ENCODE measurements at regions not wholly inside any gene's neighbourhood (a gene's known extent, or its start where the extent isn't known, plus 50 kb on each side); places are given as distances from the start of the nearest gene placed in this dataset.

DNA sequence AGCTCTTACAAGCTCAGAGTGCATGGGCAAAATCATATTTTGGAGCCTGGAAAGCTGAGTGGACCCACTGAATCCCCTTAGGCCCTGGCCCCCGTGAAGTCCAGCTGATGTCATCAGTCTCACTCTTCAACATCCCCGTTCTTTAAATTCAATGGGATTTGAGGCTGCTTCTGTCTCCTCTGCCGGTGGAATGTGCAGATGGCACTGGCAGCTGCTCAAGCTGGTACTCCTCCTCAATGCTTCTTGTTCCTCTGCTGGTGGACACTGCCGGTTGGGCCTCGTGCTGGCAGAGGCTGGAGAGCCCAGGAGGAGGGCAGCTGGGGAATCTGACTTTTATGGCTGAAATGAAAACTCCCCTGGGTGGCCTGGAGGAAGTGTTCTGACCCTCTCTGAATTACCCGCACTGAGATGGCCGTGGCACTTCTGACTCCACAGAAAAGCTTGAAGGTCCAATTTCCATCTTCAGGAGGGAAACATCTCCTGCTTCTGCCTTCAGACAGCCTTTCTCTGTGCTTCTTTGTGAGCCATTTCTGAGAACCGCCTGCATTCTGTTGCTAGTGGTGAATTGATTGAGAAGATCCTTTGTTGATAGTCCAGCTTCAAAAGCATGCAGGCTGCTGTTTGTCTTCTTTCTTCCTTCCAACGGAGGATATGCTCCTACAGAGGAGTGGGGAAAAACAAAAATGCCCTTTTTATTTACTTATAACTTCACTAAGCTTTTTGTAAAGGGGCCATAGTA lies 298.9 kb downstream of the TMEM38B start:
- no peak overlapping the region for H3K4me3 ChIP-seq (ENCODE audit: low read depth, low read length)
- TF ChIP-seq, protein P1, sequence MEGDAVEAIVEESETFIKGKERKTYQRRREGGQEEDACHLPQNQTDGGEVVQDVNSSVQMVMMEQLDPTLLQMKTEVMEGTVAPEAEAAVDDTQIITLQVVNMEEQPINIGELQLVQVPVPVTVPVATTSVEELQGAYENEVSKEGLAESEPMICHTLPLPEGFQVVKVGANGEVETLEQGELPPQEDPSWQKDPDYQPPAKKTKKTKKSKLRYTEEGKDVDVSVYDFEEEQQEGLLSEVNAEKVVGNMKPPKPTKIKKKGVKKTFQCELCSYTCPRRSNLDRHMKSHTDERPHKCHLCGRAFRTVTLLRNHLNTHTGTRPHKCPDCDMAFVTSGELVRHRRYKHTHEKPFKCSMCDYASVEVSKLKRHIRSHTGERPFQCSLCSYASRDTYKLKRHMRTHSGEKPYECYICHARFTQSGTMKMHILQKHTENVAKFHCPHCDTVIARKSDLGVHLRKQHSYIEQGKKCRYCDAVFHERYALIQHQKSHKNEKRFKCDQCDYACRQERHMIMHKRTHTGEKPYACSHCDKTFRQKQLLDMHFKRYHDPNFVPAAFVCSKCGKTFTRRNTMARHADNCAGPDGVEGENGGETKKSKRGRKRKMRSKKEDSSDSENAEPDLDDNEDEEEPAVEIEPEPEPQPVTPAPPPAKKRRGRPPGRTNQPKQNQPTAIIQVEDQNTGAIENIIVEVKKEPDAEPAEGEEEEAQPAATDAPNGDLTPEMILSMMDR (IDR thresholded peaks at IDR 0.05; ENCODE audit: low read depth, low read length), result no peak

DNA sequence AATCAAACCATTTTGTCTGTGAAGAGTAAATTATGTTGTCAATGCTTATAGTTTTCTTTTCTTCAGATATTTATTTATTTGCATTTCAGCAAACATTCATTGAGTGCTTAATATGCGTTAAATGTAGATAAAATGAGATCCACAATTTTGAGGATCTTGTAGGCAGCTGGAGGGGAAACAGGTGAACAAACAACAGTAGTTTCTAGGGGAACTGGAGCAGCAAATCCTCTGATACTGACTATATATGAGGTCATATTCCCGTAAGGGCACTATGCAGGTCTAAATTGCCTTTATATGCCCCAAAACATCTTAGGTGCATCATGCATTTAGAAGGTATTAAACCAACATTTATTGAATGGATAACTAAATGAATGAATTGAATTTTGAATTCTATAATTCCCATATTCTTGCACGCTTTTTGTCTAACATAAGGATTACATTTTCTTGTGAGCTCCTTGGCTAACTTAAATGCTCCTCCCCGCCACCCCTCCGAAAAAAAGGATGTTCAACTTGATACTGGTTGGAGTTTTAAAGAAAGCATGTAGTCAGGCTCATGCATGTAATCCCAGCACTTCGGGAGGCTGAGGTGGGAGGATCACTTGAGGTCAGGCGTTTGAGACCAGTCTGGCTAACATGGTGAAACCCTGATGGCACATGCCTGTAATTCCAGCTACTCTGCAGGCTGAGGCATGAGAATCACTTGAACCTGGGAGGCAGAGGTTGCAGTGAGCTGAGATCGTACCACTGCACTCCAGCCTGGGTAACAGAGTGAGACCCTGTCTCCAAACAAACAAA lies 299.8 kb downstream of the TMEM38B start:
- TF ChIP-seq, protein P1 (IDR thresholded peaks at IDR 0.05; ENCODE audit: low read depth, low read length), result no peak
- H3K4me3 ChIP-seq (ENCODE audit: low read depth, low read length), result no peak overlapping the region

DNA sequence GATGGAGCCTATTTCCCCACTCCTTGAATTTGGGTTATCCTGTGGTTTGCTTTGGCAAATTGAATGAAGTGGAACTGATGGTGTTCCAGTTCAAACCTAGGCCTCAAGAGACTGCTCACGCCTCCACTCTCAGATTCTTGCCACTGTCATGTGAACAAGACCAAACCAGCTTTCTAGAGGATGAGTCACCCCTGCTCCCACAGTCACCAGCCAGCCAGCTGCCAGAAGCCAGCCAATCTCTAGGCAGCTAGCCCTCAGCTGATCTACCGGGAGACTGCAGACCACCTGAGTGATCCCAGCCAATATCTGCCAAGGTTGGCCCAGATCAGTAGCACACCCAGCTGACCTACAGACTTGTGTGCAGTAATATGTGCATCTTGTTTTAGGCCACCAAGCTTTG lies 300.6 kb downstream of the TMEM38B start:
- TF ChIP-seq, protein P1 (IDR thresholded peaks at IDR 0.05; ENCODE audit: low read depth, low read length), result no peak
- H3K4me3 ChIP-seq (ENCODE audit: low read depth, low read length), result no peak overlapping the region

DNA sequence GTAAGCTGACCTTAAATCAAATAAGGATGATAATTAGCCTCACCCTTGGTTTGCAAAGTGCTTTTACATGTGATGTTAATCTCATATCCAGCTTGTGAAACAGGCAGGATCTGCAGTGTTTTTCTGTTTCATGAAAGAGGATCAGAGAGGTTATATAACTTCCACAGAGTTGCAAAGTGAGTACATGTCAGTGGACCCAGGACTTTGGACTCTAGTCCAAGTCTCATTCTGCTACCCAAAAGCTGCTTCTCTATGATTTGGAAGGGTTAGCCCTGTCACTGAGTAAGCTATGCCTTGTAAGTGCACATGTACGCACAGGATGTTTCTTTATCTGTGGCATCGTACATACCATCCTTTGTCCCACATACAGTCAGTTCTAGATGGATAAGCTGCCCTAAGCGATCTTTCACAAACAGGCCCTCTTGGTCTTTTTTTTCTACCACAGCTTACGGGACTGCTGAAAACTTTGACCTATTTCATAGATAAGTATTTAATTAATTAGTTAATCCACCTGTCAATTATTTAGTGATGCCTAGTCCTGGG lies 322.9 kb downstream of the TMEM38B start:
- TF ChIP-seq, protein P1 (IDR thresholded peaks at IDR 0.05; ENCODE audit: low read depth, low read length), result no peak

DNA sequence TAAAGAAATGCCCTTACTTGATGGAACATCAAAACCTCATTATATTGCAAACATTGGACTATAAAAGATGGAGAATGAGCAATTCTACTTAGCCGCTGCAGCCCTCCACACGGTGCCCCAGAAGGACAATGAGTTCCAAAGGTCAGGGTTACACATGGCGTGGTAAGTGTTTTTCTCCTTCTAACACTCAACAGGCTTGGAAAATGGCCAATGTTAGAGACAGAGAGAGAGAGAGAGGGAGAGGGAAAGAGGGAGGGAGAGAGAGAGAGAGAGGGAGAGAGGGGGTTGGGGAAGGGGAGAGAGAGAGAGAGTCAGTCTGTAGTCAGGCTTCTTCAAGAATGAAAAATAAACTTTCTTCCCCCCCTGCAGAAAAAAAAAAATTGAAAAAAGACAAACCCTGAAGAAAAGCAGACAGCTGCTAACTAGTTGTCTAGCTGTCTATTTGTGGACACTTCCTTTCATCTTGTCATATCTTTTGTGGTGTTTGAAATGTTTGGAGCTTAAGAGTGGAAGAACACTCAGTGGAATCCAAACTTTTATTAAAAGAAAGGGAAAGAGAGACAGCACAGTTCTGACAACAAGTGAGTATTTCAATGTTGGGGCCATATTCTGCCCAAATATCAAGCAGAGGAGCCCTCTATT lies 324.8 kb downstream of the TMEM38B start:
- no peak overlapping the region for H3K4me3 ChIP-seq (ENCODE audit: low read depth, low read length)
- TF ChIP-seq, protein P1 (IDR thresholded peaks at IDR 0.05; ENCODE audit: low read depth, low read length), result no peak

More for the DNA sequence above, 322.9 kb downstream of the TMEM38B start:
- H3K4me3 ChIP-seq (ENCODE audit: low read depth, low read length), result no peak overlapping the region

DNA sequence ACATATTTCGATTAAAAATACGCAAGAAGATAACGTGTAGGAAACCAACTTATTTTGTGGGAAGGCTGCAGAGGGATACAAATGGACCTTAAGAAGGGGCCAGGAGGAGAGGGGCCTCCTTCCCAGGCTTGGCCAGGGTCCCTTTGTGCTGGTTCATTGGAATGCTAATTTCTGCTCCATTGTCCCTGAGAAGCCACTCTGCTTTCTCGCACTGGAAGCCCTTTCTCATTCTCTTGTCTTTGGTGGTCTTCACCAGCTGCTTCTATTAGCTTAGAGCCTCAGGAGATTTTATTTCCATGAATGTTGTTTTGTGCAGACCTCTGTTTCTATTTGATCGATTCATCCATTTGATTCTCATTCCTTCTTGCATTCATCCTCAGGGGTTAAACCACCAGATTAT lies 325.4 kb downstream of the TMEM38B start:
- H3K4me3 ChIP-seq (ENCODE audit: low read depth, low read length), result no peak overlapping the region
- TF ChIP-seq, protein P1 (IDR thresholded peaks at IDR 0.05; ENCODE audit: low read depth, low read length), result no peak

Measured in WI38 (cell line).